Activated naive CD4-positive, alpha-beta T cell treated with anti-CD3 and anti-CD28 coated beads, Interleukin-2, amount 50 U/mL, for 24 hours (primary cell): ENCODE measurements at regions not wholly inside any gene's neighbourhood (a gene's known extent, or its start where the extent isn't known, plus 50 kb on each side); places are given as distances from the start of the nearest gene placed in this dataset.
"Not testable (repeated sequence)": the region's sequence is repeated elsewhere in the genome, so short reads cannot be mapped to it uniquely, and the experiment has no call there.

Experiments
- H3K27ac Mint-ChIP-seq: one replicate; pipeline ENCODE4 v1.8.0; 2021; ENCODE audit warnings: mild to moderate bottlenecking, mixed read lengths
- H3K27me3 Mint-ChIP-seq: one replicate; pipeline ENCODE4 v1.8.0; 2021; ENCODE audit warnings: mixed read lengths
- H3K36me3 Mint-ChIP-seq: one replicate; pipeline ENCODE4 v1.8.0; 2021; ENCODE audit warnings: mixed read lengths
- H3K4me1 Mint-ChIP-seq: one replicate; pipeline ENCODE4 v1.8.0; 2021; ENCODE audit warnings: mixed read lengths
- H3K4me3 Mint-ChIP-seq: one replicate; pipeline ENCODE4 v1.8.0; 2021; ENCODE audit warnings: mild to moderate bottlenecking, mixed read lengths
- H3K9me3 Mint-ChIP-seq: one replicate; pipeline ENCODE4 v1.8.0; 2021; ENCODE audit warnings: mixed read lengths

- H3K4me3 Mint-ChIP-seq, H3K27me3 Mint-ChIP-seq, H3K36me3 Mint-ChIP-seq, H3K9me3 Mint-ChIP-seq, H3K27ac Mint-ChIP-seq, H3K4me1 Mint-ChIP-seq: not testable (repeated sequence)
These were observed 321.5 kb upstream of the CHRNA7 start for GRCh38 chr15:31708703-31709327.

GRCh38 chr15:31709479-31709878 is 320.8 kb upstream of the CHRNA7 start:
- not testable (repeated sequence) for H3K27ac Mint-ChIP-seq, H3K4me1 Mint-ChIP-seq

GRCh38 chr15:31710806-31711205 is 319.5 kb upstream of the CHRNA7 start:
- H3K27ac Mint-ChIP-seq, H3K27me3 Mint-ChIP-seq, H3K4me1 Mint-ChIP-seq, H3K9me3 Mint-ChIP-seq, H3K36me3 Mint-ChIP-seq, H3K4me3 Mint-ChIP-seq: not testable (repeated sequence)

More at GRCh38 chr15:31709479-31709878, 320.8 kb upstream of the CHRNA7 start:
- H3K36me3 Mint-ChIP-seq, H3K27me3 Mint-ChIP-seq, H3K9me3 Mint-ChIP-seq, H3K4me3 Mint-ChIP-seq: not testable (repeated sequence)

GRCh38 chr15:31715208-31715607 is 315.1 kb upstream of the CHRNA7 start:
- not testable (repeated sequence) for H3K27me3 Mint-ChIP-seq, H3K36me3 Mint-ChIP-seq, H3K27ac Mint-ChIP-seq, H3K4me1 Mint-ChIP-seq, H3K9me3 Mint-ChIP-seq, H3K4me3 Mint-ChIP-seq

GRCh38 chr15:31718625-31719024 is 311.7 kb upstream of the CHRNA7 start:
- H3K4me1 Mint-ChIP-seq, H3K36me3 Mint-ChIP-seq, H3K9me3 Mint-ChIP-seq, H3K4me3 Mint-ChIP-seq, H3K27ac Mint-ChIP-seq, H3K27me3 Mint-ChIP-seq: not testable (repeated sequence)

GRCh38 chr15:31719396-31720022 is 310.8 kb upstream of the CHRNA7 start:
- H3K4me1 Mint-ChIP-seq, H3K27me3 Mint-ChIP-seq, H3K4me3 Mint-ChIP-seq, H3K36me3 Mint-ChIP-seq, H3K9me3 Mint-ChIP-seq, H3K27ac Mint-ChIP-seq: not testable (repeated sequence)

GRCh38 chr15:31723019-31723418 is 307.3 kb upstream of the CHRNA7 start:
- not testable (repeated sequence) for H3K4me3 Mint-ChIP-seq, H3K27me3 Mint-ChIP-seq, H3K9me3 Mint-ChIP-seq, H3K4me1 Mint-ChIP-seq, H3K27ac Mint-ChIP-seq, H3K36me3 Mint-ChIP-seq

- not testable (repeated sequence) for H3K36me3 Mint-ChIP-seq, H3K9me3 Mint-ChIP-seq, H3K27ac Mint-ChIP-seq, H3K4me1 Mint-ChIP-seq, H3K4me3 Mint-ChIP-seq
- peaks cover 15% of the 10 kb centered on the region for H3K27me3 Mint-ChIP-seq
These were observed 305.4 kb upstream of the CHRNA7 start for GRCh38 chr15:31724903-31725302.

GRCh38 chr15:31725619-31726018 is 304.7 kb upstream of the CHRNA7 start:
- H3K4me3 Mint-ChIP-seq, H3K27ac Mint-ChIP-seq, H3K36me3 Mint-ChIP-seq, H3K9me3 Mint-ChIP-seq, H3K4me1 Mint-ChIP-seq: not testable (repeated sequence)
- peaks cover 20% of the 10 kb centered on the region for H3K27me3 Mint-ChIP-seq

GRCh38 chr15:31727612-31728011 is 302.7 kb upstream of the CHRNA7 start:
- no peaks in the 10 kb centered on the region for H3K4me1 Mint-ChIP-seq
- H3K4me3 Mint-ChIP-seq = no peak overlapping the region
- no peaks in the 10 kb centered on the region for H3K36me3 Mint-ChIP-seq
- peaks cover 20% of the 10 kb centered on the region for H3K27me3 Mint-ChIP-seq
- no peak overlapping the region for H3K27ac Mint-ChIP-seq
- H3K9me3 Mint-ChIP-seq = no peaks in the 10 kb centered on the region

- Mint-ChIP-seq H3K36me3 (no peaks in the 10 kb centered on the region), H3K4me1 (no peaks in the 10 kb centered on the region), H3K4me3 (no peak overlapping the region), H3K27ac (no peak overlapping the region), H3K9me3 (no peaks in the 10 kb centered on the region), H3K27me3 (peaks cover 33% of the 10 kb centered on the region)
These were observed 297.6 kb upstream of the CHRNA7 start for GRCh38 chr15:31732726-31733125.

- Mint-ChIP-seq H3K4me1 (no peaks in the 10 kb centered on the region), H3K36me3 (no peaks in the 10 kb centered on the region), H3K27ac (no peak overlapping the region), H3K27me3 (peaks cover 26% of the 10 kb centered on the region), H3K9me3 (no peaks in the 10 kb centered on the region), H3K4me3 (no peak overlapping the region)
These were observed 296.9 kb upstream of the CHRNA7 start for GRCh38 chr15:31733424-31733823.

- Mint-ChIP-seq H3K27me3 (peaks cover 13% of the 10 kb centered on the region), H3K9me3 (peaks cover 23% of the 10 kb centered on the region), H3K36me3 (peaks cover 4% of the 10 kb centered on the region), H3K27ac (no peak overlapping the region), H3K4me1 (no peaks in the 10 kb centered on the region), H3K4me3 (no peak overlapping the region)
These were observed 290.1 kb upstream of the CHRNA7 start for GRCh38 chr15:31740203-31740602.

GRCh38 chr15:31745841-31746240 is 284.5 kb upstream of the CHRNA7 start:
- Mint-ChIP-seq H3K4me3 (no peak overlapping the region), H3K36me3 (no peaks in the 10 kb centered on the region), H3K27me3 (peaks cover 7% of the 10 kb centered on the region), H3K27ac (no peak overlapping the region), H3K9me3 (peaks cover 13% of the 10 kb centered on the region), H3K4me1 (no peaks in the 10 kb centered on the region)

- Mint-ChIP-seq H3K4me3 (no peak overlapping the region), H3K27me3 (peaks cover 7% of the 10 kb centered on the region), H3K27ac (no peak overlapping the region), H3K4me1 (no peaks in the 10 kb centered on the region), H3K9me3 (no peaks in the 10 kb centered on the region), H3K36me3 (no peaks in the 10 kb centered on the region)
These were observed 278.1 kb upstream of the CHRNA7 start for GRCh38 chr15:31752065-31752762.

- H3K27me3 Mint-ChIP-seq = peaks cover 7% of the 10 kb centered on the region
- no peaks in the 10 kb centered on the region for H3K9me3 Mint-ChIP-seq
- H3K27ac Mint-ChIP-seq = no peak overlapping the region
- no peak overlapping the region for H3K4me3 Mint-ChIP-seq
- H3K36me3 Mint-ChIP-seq = no peaks in the 10 kb centered on the region
- no peaks in the 10 kb centered on the region for H3K4me1 Mint-ChIP-seq
These were observed 277.4 kb upstream of the CHRNA7 start for GRCh38 chr15:31752905-31753304.
